DMS153 treated with DMSO at 0.1 percent for 48 hours (cell line): ENCODE measurements at regions not wholly inside any gene's neighbourhood (a gene's known extent, or its start where the extent isn't known, plus 50 kb on each side); places are given as distances from the start of the nearest gene placed in this dataset.
"Not testable (repeated sequence)": the region's sequence is repeated elsewhere in the genome, so short reads cannot be mapped to it uniquely, and the experiment has no call there.

Experiments used
- DNase-seq: peaks from one replicate; lab custom pipeline; 2025; ENCODE audit not compliant: unreplicated experiment; lab: John Stamatoyannopoulos, UW

GRCh38 chrX:1105031-1105430 lies 107.4 kb downstream of the CRLF2 start:
- DNase-seq = not testable (repeated sequence)

- no peak for DNase-seq
These were observed 109.1 kb downstream of the CRLF2 start for GRCh38 chrX:1103360-1103759.

- DNase-seq = no peak
These were observed 109.7 kb downstream of the CRLF2 start for GRCh38 chrX:1102786-1103185.

- DNase-seq = not testable (repeated sequence)
These were observed 110.2 kb downstream of the CRLF2 start for GRCh38 chrX:1102221-1102620.

GRCh38 chrX:1099146-1099770 lies 113.2 kb downstream of the CRLF2 start:
- no peak for DNase-seq

GRCh38 chrX:1097328-1097727 lies 115.1 kb downstream of the CRLF2 start:
- no peak for DNase-seq

GRCh38 chrX:1094566-1095333 lies 117.7 kb downstream of the CRLF2 start:
- DNase-seq = no peak

- no peak for DNase-seq
These were observed 118.6 kb downstream of the CRLF2 start for GRCh38 chrX:1093586-1094421.

- DNase-seq = no peak
These were observed 119.3 kb downstream of the CRLF2 start for GRCh38 chrX:1093121-1093520.

GRCh38 chrX:1086444-1087409 lies 125.7 kb downstream of the CRLF2 start:
- no peak for DNase-seq

GRCh38 chrX:1085871-1086270 lies 126.6 kb downstream of the CRLF2 start:
- not testable (repeated sequence) for DNase-seq

GRCh38 chrX:1084689-1085088 lies 127.8 kb downstream of the CRLF2 start:
- no peak for DNase-seq

GRCh38 chrX:1076871-1077651 lies 135.4 kb downstream of the CRLF2 start:
- no peak for DNase-seq

- no peak for DNase-seq
These were observed 136.7 kb downstream of the CRLF2 start for GRCh38 chrX:1075741-1076140.

- DNase-seq = no peak
These were observed 137.3 kb downstream of the CRLF2 start for GRCh38 chrX:1075156-1075555.

GRCh38 chrX:1074755-1075154 lies 137.7 kb downstream of the CRLF2 start:
- no peak for DNase-seq

GRCh38 chrX:1074172-1074571 lies 138.3 kb downstream of the CRLF2 start:
- DNase-seq = no peak

- no peak for DNase-seq
These were observed 139.6 kb downstream of the CRLF2 start for GRCh38 chrX:1072637-1073377.

GRCh38 chrX:1071351-1071750 lies 141.1 kb downstream of the CRLF2 start:
- no peak for DNase-seq
